GM18951 (cell line): ENCODE measurements at regions not wholly inside any gene's neighbourhood (a gene's known extent, or its start where the extent isn't known, plus 50 kb on each side); places are given as distances from the start of the nearest gene placed in this dataset.

ENCODE experiments used
- POLR2A ChIP-seq: IDR thresholded peaks from 4 replicates; pipeline ENCODE4 v1.6.1; 2011; ENCODE audit warnings: mild to moderate bottlenecking; ENCODE audit not compliant: insufficient read length, insufficient read depth; ENCODE audit errors: extremely low read depth
- in situ Hi-C: fragments of 300-500 bp; cut with MboI; formaldehyde crosslinking; loops from one replicate; pipeline ENCODE4 v1.12.0; 2022; ENCODE audit warnings: low sequenced_read_pairs, mixed read lengths, inconsistent platforms; ENCODE audit not compliant: unreplicated experiment

DNA sequence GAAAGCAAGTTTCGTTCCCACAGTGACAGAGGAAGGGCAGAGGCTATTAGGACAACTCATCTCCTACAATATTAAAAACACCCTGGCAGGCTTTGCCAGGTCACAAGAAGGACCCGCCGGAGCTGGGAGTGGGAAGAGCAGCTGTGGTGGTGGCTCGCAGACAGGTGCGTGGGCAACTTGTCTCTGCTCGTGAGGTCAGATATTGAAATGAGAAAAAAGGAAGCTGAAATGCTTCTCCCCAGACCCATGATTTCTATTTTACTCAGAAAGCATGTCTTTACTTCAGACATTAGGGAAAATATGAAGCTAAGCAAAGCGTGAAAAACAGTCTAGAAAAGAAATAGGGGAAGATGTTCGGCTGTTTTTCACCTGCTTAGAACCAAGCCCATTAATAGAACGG, 166.3 kb upstream of the EEF1E1 start:
- in situ Hi-C loops = no loop called here
- TF ChIP-seq POLR2A = no peak

GRCh38 chr6:8268156-8268555, 165.8 kb upstream of the EEF1E1 start:
- no peak for TF ChIP-seq POLR2A
- in situ Hi-C loops = no loop called here

- no peak for TF ChIP-seq POLR2A
- in situ Hi-C loops = no loop called here
Observed at GRCh38 chr6:8260610-8261009, 158.3 kb upstream of the EEF1E1 start.

GRCh38 chr6:8246403-8246802, 144.1 kb upstream of the EEF1E1 start:
- TF ChIP-seq POLR2A = no peak
- in situ Hi-C loops = no loop called here

- in situ Hi-C loops = no loop called here
- no peak for TF ChIP-seq POLR2A
Observed at GRCh38 chr6:8245726-8246125, 143.4 kb upstream of the EEF1E1 start.

DNA sequence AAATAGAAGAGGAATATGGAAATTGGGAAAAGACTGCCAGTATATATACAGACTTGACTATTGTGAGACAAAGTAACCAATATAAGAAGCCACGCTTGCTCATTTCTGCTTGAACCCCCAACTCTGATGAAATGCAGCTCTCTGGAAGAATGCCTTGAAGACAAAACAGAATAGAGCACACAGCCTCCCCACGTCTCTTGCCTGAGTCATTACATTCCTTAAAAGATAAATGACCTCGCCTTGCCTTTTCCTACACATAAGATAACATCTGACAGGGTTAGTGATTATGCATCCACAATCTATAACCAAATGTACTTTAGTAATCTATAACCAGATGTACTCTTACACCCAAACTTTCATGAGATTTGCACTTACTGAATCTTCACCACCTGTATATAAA, 141.1 kb upstream of the EEF1E1 start:
- TF ChIP-seq POLR2A = no peak
- in situ Hi-C loops = no loop called here

DNA sequence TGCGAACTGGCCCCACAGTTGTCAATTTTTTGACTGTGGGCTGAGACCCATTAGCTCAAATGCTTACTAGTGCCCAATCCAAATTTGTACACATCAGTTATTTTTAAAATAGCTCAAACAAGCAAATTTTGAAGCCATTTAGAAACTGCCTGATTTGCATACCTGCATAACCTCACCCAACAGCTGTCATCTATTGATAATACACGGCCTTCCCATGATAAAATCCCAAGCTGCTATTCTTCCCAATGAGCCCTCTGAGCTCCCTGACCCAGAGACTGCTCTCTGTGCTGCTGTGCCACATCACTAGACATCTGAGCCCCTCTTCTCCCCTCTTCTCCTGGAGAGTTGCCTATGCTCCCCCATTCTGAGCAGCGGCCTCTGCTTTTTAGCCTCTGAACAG, 140.5 kb upstream of the EEF1E1 start:
- no peak for TF ChIP-seq POLR2A
- in situ Hi-C loops = no loop called here

DNA sequence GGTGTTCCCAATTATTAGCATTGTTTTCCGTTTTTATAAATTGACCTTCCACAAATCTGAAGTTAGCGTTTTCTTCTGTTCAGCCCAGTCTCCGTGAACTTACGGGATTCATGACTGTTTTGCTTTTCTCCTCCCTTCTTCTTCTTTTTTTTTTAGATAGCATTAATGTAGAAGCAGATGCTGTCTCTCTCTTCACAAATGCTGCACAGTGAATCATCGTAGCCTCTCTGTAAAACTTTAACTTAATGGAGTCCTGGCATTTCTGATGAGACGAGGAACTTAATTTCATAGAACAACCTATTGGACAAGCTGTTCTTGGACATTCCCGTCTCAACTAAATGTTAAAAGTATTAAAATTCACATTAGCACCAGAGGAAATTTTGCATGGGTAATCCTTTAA, 138.0 kb upstream of the EEF1E1 start:
- in situ Hi-C loops = no loop called here
- TF ChIP-seq POLR2A = no peak

DNA sequence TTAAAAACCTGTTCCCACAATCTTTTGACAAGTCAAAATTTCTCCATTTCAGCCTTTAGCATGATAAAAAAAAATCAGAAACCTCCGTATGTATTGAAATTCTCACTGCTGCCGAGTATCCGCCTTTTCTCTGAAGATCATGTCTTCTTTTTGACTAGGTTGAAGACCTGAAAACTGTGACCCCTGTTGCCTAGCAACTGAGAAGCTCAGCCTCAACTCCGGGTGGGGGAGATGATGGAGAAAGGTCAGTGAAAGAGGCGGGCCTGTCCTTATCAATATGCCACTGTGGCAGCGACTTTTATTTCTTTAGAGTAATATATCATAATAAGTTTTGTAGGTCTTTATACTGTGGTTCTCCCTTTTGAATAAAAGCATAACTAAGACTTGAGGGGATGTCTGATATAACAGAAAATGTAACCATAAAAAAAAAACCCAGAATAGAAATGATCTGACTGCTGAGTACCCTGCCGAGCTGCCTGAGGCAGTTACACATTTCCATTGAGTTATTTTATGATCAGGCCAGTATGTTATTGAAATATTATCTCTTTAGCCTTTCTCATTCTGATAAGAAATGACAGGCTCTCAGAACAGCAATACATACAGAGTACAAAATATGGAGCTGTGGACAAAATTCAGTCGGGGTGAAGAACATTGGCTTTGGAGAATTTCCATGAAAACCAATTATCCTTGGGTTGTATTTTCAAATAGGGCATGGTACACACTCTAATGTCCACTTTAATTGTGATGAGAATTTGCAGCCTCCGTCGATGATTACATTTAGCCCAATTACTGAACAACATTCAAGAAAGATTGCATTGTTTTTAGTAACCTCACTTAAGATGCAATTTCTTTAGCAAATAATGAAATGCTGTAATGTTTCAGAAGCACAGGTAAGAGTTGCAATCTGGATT, 136.7 kb upstream of the EEF1E1 start:
- in situ Hi-C loops = no loop called here
- no peak for TF ChIP-seq POLR2A

DNA sequence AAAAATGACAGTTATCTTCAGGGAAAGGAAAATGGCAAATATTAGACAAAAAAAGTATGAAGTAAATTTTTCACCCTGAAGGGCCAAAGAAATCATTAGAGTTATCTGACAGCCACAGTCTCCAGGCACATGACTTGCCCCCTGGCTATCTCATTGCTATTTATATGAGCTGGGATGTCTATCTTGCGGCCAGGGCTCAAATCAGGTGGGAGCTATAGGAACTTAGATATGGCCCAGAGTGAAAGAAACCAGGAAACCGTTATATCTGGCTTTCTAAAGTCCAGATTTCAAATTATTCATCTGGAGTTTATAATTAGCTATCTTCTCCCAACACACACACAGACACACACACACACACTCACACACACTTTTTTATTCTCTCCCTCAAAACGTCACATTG, 135.3 kb upstream of the EEF1E1 start:
- in situ Hi-C loops = no loop called here
- TF ChIP-seq POLR2A = no peak

DNA sequence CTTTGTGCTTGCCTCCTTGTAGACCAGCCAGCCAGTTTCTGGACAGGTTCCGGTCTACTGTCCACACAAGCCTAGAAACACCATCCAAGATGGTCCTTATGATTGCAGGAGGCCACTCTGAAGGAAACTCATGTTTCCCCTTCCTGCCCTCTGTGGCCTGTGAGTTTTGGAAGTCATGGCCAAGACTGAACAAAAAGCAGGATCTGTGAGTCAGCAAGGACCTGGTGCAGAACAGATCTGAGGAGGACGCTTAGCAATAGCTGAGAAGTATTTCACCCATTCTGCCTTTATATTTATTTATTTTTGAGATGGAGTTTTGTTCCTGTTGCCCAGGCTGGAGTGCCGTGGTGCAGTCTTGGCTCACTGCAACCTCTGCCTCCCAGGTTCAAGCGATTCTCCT, 134.6 kb upstream of the EEF1E1 start:
- no peak for TF ChIP-seq POLR2A
- in situ Hi-C loops = no loop called here

- in situ Hi-C loops = no loop called here
- TF ChIP-seq POLR2A = no peak
Observed at GRCh38 chr6:8234321-8234720, 132.0 kb upstream of the EEF1E1 start.

GRCh38 chr6:8231956-8232355, 129.6 kb upstream of the EEF1E1 start:
- no peak for TF ChIP-seq POLR2A
- in situ Hi-C loops = no loop called here

DNA sequence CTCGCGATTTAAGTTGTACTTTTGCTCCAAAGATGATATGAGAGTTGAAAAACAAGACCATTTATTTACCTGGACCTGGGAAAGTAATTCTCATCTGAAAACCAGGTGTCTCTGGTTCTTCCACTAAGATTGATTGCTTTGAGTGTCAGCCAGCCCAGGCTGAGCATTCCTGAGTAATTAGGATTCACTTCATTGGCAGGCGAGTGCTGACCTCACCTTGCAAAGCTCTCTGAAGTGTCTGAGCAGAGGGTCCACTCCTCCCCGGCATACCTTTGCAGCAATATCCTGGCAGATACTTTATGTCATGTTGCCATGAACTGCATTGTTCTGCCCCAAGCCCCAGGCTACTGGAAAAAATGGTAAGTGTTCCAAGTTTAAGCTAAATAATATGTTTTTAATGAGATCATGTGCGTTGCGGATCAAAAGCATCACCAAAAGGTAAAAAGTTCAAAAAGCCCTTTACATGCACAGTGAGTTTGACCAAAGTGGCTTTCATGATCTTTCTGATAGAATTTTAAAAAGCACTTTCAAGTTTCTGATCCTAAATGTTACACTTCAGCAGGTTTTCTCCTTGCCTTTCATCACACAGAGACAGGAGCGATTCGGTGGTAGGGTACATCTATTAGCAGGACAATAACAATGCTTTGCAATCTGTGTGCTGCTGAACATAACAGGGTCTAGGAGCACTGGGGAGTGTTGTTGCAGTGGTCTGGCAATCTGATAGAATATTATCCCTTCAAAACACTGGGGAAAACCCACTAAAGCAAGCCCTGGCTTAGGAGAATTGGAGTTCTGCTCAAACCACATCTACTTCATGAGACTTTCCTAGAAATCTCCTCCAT, 127.8 kb upstream of the EEF1E1 start:
- in situ Hi-C loops = no loop called here
- TF ChIP-seq POLR2A = no peak
